OCI-LY1 (cell line): ENCODE measurements at regions not wholly inside any gene's neighbourhood (a gene's known extent, or its start where the extent isn't known, plus 50 kb on each side); places are given as distances from the start of the nearest gene placed in this dataset.

Source experiments
- CTCF ChIP-seq: fragments of 200-600 bp; sonication (generic), shearing (Covaris generic); IDR thresholded peaks from 2 replicates; pipeline ENCODE4 v1.5.1; 2017; ENCODE audit warnings: mild to moderate bottlenecking, antibody characterized with exemption, low read length, moderate library complexity, mixed read lengths
- EZH2 ChIP-seq: fragments of 200-600 bp; sonication (generic), shearing (Covaris generic); IDR thresholded peaks from 2 replicates; pipeline ENCODE4 v1.8.0; 2017; ENCODE audit warnings: borderline replicate concordance, mixed run types, mild to moderate bottlenecking, antibody characterized with exemption, low read length, moderate library complexity, mixed read lengths

DNA sequence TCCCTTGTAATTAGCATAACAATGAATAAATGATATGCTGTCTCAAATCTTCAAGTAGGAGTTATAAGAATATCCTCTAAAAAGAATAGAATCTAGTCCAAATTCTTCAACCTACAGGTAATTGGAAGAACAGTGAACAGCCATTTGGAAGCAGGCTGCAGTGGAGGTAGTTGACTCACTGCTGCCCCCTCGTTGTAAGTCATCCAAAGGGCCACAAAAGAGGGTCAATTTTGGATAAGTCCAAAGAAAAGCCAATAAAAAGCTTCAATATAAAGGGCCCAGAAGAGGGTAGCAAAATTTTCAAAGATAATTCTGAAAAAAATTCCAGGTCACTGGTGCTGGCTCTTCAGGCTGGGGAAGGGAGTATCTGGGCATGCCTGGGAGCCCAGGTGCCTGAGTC, 60.8 kb upstream of the SSTR4 start:
- TF ChIP-seq CTCF: peak; percentile 62
- TF ChIP-seq EZH2: no peak
